GM04503 (cell line): ENCODE measurements at regions not wholly inside any gene's neighbourhood (a gene's known extent, or its start where the extent isn't known, plus 50 kb on each side); places are given as distances from the start of the nearest gene placed in this dataset.
"Not testable (repeated sequence)": the region's sequence is repeated elsewhere in the genome, so short reads cannot be mapped to it uniquely, and the experiment has no call there.

ENCODE experiments used
- DNase-seq: peaks from one replicate; pipeline ENCODE4 v3.0.0-alpha.2; 2012; ENCODE audit warnings: low read depth

DNA sequence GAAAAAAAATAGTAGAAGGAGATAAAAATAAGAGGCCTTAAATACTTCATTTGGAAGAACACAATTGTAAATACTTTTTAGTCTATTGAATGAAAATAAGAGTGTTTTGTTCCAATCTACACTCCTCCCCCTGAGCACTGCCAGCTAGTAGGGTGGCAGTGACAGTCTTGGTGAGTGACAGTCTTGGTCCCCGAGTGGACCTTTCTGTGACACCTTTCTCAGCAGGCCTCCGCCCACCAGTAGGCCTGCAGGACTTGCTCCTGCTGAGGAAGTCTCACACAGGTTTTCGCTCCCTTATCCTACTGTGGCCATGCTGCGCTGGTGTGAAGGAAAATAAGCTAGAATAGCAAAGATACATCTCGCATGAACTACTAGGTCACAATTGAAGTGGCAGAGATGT, 666.8 kb downstream of the NR4A2 start:
- DNase-seq: no peak

DNA sequence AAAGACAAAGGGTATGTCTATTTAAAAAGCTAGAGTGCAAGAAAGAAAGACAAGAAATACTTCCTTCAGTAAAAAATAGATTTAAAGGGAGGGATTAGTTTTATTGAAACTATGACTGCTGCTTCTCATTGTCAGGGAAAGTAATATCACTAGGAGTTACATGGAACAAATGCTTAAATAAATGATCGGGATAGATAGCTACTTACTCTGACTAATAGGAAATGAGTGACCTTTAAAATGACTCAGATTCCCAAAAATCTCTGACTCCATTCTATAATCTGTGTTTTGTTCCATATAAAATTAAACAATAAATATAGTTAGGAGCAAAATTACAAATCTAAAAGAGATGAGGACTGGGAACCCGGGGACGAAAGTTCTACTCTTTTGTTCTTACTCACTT, 669.3 kb downstream of the NR4A2 start:
- no peak for DNase-seq

DNA sequence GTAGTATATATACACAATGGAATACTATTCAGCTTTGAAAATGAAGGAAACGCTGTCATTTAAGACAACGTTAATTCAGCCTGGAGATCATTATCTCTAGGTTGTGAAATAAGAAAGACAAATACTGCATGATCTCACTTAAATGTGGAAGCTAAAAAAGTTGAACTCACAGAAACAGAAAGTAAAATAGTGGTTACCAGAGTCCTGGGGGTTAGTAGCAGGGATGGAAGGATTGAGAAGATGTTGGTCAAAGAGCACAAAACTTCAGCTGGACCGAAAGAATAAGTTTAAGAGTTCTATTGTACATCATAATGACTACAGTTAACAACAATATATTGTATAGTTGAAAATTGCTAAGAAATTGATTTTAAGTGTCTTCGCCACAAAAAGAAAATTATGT, 670.3 kb downstream of the NR4A2 start:
- no peak for DNase-seq

DNA sequence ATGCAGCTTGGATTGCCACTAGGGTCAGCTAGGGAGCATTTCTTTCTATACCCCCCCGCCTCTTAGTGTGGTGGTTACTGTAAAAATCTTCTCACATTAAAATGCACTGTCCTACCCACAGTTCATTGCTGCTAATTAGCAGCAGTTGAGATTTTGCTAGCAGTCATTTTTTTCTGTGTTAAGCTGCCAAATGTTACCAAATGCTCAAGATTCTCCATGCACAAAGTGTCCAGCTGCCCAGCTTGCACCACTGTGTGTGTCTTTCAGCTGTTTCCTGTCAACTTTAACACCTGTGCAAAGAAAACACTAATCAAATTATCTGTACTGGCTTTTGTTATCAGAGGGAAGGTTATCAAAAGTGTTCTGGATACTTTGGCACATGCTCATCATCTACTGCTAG, 679.3 kb downstream of the NR4A2 start:
- DNase-seq: no peak

DNA sequence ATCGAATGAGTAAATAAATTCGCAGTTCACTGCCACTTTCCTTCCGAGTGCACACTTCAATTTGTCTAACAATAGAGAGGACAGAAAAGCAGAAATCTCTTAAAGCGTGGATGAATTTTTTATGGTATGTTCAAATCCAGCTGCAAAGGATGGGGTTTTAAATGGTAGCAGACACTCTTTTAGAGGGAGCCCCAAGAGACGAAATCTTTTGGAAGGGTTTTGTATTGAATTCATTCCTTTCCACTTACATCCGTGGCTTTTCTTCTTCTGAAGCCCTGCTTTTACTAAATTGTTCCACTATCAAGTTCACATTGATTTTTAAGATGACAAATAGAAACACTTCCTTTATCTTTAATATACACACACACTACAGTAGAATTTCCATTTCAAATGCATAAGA, 680.7 kb downstream of the NR4A2 start:
- no peak for DNase-seq

DNA sequence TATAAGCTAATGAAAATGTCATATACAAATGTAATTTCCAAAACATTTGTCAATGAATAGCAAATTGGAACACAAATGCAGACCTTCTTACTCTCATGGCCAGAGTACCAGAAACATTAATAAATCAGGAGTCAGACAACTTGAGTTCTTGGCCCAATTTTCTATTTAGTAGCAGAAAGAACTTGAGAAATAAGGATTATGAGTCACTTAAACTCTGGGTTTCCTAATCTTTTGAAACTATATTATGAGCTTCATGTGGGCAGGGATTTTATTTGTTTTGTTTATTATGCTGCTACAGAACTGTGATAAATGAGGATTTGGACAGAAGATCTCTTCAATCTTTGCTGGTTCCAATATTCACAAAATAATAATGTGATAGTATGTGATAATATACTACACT, 686.7 kb downstream of the NR4A2 start:
- DNase-seq: no peak

DNA sequence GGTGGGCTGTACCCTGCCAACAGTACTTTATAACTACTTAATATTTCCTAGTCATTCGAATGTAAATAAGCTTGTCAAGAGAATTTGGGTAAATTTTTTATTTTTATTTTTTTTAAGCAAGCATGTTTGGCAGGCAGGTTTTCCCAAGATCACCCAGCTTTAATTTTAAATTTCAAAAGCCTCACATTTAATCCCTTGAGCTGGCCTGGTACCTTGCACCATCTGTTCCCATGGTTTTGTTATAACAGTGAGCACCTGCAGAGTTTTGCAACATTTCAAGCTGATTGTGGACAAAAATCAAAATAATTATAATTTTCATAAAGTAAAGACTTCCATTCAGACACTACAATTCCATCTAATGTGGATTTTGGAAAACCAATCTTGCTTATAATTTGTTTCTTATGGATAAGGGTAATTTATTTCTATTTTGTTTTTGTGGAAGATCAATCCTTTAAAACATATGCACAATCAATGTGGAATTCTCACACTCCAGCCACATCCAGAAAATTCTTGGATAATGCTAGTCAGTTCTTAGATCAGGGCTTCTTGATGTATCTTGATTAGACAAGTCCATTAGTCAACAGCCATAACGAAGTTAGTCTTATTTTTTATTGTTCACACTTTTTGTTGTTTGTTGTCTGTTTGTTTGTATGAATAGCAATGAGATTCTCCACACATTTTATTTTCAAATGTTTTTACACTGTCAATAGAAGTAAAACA, 689.3 kb downstream of the NR4A2 start:
- no peak for DNase-seq

DNA sequence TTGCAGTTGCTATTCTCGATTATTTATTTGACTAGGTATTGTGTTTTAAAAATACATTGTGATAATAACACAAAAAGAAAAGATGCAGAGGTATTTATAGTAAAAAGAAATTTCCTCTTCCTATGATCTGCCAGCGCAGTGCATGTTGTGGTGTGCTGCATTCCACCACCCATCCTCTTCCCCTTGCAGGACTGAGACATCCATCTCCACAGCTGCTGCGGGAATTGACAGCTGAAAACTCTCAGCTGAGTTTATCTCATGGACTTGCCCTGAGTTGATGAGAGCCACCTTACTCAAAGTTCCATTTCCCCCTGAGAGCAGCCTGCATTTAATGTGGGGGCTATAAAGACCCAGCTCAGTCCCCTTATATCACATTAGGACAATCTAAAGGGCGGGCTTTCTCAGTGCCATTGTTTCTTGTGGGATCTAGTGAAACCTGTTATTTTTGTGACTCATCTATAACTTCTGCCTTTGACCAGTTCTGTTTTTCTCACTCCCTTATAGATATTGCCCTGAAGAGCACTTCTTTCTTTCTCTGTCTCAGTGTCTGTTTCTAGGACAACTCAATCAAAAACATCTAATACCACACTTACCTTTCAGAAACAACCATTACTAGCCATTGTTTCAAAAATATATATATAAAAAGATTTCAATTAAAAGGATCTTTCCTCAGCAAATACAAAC, 698.5 kb downstream of the NR4A2 start:
- DNase-seq: no peak

DNA sequence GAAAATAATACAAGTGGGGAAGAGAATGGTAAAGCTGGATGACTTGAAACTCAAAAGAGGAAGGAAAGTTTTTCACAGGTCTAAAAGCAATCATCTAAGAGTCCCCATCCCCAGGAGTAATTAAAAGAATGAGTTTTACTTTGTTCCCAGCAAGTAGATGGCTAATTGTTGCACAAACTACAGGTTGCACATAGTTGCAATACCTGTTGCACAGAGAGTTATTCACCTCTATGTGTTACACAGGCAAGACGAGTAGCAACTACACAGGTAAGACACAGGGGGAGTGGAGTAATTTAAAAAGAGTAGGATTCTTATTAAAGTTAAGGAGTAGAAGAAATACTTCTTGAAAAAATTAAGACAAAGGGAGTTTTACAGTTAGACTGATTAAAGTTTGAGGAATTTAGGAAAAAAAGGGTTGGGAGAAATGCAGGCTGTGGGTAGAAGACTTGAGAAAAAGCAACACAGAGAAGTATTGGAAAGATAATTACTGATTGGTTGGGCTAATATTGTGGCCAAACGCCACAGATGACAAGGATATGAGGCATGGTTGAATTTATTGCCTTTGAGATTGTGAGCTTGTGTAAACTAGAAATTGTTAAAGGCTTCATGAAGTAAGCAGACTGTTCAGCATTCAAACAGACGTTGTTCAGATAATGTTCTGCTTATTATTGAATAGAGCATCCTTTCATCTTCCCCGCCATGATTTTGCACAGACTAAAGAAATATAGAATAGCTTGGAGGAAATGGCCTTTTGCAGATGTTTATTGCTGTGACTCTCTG, 699.3 kb downstream of the NR4A2 start:
- no peak for DNase-seq

DNA sequence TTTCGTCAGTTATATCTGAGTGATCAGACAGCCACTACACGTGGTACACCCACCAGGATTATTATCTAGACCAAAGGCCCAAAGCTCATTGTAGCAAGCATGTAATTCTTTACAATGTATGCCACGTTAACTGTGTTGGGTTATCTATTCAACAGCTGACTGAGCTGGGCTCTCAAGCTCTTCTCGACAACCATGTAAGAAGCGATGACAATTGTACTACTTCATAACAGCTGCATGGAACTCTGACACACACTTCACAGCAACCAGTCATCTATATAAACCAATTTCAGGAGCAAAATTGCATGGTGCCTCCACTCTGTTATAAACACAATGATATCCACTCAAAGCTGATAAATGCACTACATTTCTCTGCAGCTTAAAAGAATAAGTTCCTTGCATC, 701.8 kb downstream of the NR4A2 start:
- no peak for DNase-seq

DNA sequence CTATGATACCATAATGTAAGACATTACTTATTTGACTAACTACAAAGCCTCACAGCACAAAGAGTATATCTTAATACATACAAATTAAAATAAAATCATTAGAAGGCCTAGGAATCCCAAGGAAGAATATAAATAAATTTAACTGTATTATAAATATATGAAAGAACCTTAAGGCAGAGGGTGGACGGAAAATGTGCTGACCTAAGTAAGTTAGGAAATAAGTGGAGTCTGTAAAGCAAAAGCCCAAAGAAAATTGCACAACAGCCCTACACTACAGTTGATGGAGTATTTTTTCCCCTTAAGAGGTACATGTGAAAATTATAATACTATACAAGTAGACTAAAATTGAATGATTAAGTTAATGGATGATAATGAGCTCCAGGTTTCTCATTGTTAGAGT, 710.1 kb downstream of the NR4A2 start:
- DNase-seq: no peak

DNA sequence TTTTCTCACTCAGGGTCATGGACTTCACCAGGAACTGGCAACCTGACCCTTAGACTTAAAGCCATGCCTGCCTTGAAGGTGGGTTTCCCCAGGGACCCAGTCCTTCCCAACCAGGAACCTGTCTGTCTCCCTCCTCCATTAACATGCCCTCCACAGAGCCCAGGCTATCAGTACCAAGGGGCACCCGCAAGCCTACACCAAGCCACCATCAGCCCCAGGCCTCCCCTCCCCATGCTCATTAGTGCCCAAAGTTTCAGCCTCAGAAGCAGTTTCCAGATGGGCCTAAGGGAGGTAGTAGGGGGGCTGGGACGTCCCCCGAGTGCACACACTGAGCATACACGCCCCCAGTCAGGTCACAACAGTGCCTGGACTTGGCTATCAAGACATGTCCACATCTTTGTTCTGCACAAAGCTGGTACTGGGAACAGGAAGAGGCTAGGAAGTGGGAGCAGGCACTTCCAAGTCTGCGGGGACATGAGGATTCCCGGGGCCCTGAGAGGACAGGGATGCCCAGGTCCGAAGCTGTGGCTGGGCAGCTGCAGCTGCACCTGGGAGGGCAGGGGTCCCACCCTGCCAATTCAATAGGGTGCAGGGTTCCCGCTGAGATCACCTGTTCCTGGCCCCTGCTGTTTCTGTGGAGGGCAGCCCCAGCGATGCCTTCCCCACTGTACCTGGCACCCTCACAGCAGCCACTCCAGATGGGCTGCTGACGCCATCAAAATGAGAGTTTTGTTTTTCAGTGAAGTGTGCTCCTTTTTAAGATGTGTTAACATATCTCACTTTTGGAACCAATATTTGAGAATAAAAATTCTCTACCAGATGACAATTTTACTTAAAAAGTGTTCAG, 731.4 kb downstream of the NR4A2 start:
- no peak for DNase-seq

DNA sequence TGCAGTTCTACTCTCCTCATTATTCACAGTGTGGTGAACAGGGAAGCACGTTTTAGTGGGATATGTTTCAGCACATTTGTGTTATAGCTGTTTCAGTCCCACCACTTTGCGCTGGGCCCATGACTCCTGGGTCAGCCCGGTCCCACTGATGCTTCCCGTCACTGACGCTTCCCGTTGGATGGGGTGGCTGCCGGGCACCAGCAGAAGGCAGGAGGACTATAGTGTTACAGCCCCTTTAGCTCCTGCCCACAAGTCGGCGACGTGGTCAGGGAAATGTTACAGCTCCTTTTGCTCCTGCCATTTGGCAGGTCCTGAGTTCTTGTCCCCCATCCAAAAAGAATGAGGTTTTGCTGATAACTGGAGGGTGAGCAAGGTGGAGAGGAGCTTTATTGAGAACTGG, 732.2 kb downstream of the NR4A2 start:
- DNase-seq: no peak

DNA sequence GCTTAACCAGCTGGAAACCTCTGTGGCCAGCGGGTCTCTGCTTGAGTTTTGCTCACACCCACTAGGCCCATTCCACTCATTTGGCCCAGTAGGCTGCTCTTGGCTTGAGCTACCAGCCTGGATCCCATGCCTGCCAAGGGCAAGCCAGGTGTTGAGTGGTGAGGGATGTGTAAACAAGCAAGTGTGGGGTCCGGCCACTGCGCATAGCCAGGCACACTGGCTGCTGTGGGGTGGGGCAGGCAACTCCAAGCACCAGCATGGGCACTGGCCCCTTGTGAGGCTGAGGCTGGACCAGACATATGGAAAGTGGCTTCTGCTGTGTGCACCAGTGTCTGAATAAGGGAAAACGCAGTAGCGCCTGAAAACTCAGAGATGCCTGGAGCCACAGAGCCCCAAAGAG, 732.7 kb downstream of the NR4A2 start:
- no peak for DNase-seq

DNA sequence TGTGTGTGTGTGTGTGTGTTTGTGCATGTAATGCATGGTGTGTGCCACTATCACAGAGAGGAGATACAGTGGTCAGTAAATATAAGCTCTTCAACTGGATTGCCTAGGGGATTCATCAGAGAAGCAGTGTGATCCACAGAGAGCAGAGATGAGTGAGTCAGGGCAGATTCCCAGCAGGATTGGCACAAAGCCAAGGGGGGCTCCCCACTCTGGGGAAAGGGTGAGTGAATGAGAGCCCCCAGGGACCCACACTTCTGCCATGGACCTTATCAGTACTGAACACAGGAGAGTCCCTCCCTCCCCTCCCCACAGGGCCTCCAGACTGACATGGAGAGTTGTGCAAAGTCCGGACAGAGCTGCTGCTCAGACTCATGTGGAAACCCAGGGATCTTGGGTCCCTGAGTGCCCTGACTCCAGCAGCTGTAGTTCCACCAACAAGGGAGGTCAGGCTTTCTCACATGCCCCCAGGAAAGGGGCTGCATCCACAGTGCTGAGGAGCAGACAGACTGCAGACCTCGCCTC, 748.8 kb downstream of the NR4A2 start:
- no peak for DNase-seq

DNA sequence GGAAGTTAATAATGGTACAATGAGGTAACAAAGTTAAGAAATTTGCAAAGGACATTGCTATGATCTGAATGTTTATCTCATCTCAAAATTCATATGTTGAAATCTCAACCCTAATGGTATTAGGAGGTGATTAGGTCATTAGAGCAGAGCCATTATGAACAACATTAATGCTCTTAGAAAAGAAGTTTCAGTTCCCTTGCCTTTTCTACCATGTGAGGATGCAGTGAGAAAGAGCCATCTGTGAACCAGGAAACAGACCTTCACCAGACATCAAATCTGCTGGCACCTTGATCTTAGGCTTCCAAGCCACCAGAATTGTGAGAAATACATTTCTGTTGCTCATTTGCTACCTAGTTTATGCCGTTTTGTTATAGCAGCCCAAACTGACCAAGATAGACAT, 757.6 kb downstream of the NR4A2 start:
- no peak for DNase-seq

DNA sequence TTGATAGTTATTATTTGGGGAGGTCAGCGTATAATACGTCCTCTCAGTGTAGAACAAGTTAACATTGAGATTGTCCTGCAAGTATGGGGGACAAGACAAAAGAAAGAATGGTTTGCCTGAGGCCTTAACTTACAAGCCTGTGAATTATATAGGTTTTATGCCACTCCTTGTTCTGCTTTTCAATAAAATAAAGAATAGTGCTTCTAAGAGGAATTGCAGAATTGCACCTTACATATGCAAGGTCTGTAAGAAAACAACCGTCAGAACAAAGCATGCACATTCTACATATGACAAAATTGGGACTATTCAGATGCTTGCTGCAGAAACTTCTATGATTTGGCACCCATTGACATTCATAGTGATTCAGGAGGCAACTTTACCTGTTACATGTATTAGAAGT, 785.0 kb downstream of the NR4A2 start:
- DNase-seq: no peak

DNA sequence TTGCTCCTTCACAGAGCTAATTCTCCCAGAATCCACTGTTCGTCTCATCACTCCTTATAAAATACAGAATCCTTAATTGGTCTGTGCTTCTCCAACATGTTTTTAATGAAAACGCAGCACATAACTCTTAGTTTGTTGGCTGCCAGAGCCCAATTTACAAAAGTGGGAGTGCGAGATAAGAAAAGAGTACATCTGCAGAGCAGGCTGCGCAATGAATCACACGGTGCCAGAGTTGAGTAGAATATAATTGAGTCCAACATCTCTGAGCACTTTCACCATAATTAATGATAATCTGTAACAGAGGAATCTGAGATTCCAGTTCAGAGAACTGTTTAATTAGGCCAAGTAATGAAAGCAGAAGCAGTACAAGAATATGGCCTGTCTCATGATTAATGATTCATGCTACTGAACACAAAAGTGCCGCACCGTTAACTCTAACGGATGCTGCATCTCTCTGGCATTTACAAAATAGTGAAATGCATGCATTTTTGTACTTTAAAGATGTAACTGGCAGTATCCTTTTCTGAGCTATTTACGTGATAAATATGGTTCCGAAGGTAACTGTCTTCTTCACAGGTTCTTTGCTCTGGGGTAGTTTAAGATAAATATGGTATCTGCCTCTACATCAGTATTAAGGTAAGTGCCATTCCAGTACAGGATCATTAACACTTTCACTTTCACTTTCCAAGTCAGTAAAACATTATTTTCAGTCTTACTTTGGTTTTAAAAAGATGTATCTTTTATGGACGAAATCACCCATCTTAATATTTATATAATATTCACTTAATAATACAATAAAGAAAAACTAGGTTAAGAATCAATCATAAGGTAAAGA, 785.6 kb downstream of the NR4A2 start:
- no peak for DNase-seq

DNA sequence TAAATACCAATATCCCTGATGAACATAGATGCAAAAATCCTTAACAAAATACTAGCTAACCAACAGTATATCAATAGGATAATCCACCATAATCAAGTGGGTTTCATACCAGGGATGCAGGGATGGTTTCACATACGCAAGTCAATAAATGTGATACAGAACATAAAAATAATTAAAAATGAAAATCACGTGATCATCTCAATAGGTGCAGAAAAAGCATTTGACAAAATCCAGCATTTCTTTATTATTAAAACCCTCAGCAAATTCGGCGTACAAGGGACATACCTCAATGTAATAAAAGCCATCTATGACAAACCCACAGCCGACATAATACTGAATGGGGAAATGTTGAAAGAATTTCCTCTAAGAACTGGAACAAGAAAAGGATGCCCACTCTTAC, 793.5 kb downstream of the NR4A2 start:
- DNase-seq: not testable (repeated sequence)

DNA sequence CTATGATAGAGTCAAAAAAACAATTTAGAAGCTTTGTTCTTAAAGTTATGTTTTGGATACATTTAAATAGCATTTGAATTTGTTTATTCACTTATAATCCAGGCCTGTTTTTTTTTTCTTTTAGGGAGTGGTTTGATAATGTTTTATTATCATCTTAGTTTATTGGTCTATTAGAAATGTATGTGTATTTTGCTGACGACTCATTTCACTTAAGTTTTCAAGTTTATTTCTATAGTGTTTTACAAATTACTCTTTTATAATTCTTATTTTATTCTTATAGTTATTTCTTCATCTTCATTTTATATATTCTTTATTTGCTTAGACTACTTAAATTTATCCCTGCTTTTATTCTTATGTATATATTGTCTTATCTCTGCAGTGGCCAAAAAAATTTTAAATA, 804.5 kb downstream of the NR4A2 start:
- no peak for DNase-seq

DNA sequence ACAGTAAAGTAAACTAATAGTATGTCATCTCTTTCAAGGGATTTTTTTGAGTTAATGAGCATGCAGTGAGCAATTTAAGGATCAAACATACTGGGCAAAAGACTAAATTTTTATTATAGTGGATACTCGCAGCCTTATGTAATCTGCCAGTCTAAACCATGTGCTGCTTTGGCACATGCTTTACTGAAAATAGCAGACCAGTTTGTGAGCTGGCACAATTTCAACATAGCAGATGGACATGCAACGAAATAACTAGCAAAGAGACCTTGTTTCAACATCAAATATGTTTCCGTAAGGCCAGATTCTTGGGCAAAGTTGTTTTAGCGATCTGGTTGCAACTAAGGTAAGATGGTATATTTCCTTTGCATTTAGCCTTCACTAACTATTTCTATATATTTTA, 807.3 kb downstream of the NR4A2 start:
- DNase-seq: no peak
